H9 (cell line): ENCODE measurements at regions not wholly inside any gene's neighbourhood (a gene's known extent, or its start where the extent isn't known, plus 50 kb on each side); places are given as distances from the start of the nearest gene placed in this dataset.

ENCODE experiments used
- DNase-seq: peaks from one replicate; pipeline ENCODE4 v3.0.0-alpha.2; 2017
- H2AFZ ChIP-seq: one replicate; pipeline ENCODE4 v1.6.1; 2013; ENCODE audit warnings: mild to moderate bottlenecking, low read length, control low read depth, moderate library complexity
- H2AK5ac ChIP-seq: 2 replicates; pipeline ENCODE4 v1.6.1; 2013; ENCODE audit warnings: low read length, control low read depth, mixed read lengths; ENCODE audit not compliant: insufficient read length
- H2BK120ac ChIP-seq: one replicate; pipeline ENCODE4 v1.6.1; 2013; ENCODE audit warnings: low read depth, mild to moderate bottlenecking, low read length, control low read depth, inconsistent platforms; ENCODE audit not compliant: poor library complexity, severe bottlenecking
- H2BK12ac ChIP-seq: 2 replicates; pipeline ENCODE4 v1.6.1; 2013; ENCODE audit warnings: low read length, control low read depth, mixed read lengths, low read depth; ENCODE audit not compliant: insufficient read length
- H2BK15ac ChIP-seq: 2 replicates; pipeline ENCODE4 v1.6.1; 2013; ENCODE audit warnings: low read depth, low read length, control low read depth
- H2BK20ac ChIP-seq: one replicate; pipeline ENCODE4 v1.6.1; 2013; ENCODE audit warnings: low read depth, mild to moderate bottlenecking, low read length, control low read depth, inconsistent platforms; ENCODE audit not compliant: poor library complexity, severe bottlenecking
- H2BK5ac ChIP-seq: 2 replicates; pipeline ENCODE4 v1.6.1; 2013; ENCODE audit warnings: low read length, control low read depth, mixed read lengths; ENCODE audit not compliant: insufficient read length
- H3K14ac ChIP-seq: 2 replicates; pipeline ENCODE4 v1.6.1; 2013; ENCODE audit warnings: low read length, control low read depth; ENCODE audit not compliant: insufficient read depth
- H3K18ac ChIP-seq: 2 replicates; pipeline ENCODE4 v1.6.1; 2013; ENCODE audit warnings: low read depth, mild to moderate bottlenecking, mixed read lengths, low read length, control low read depth; ENCODE audit not compliant: insufficient read length
- H3K23ac ChIP-seq: 2 replicates; pipeline ENCODE4 v1.6.1; 2013; ENCODE audit warnings: low read length, control low read depth, mixed read lengths, low read depth; ENCODE audit not compliant: insufficient read length
- H3K23me2 ChIP-seq: 2 replicates; pipeline ENCODE4 v1.6.1; 2013; ENCODE audit warnings: low read depth, mild to moderate bottlenecking, mixed read lengths, low read length, control low read depth; ENCODE audit not compliant: insufficient read length, poor library complexity, severe bottlenecking
- H3K27ac ChIP-seq: 2 replicates; pipeline ENCODE4 v1.5.1; 2013; ENCODE audit warnings: low read length, control low read depth, mixed read lengths, low read depth; ENCODE audit not compliant: insufficient read length
- H3K27me3 ChIP-seq: 2 replicates; pipeline ENCODE4 v1.6.1; 2013; ENCODE audit warnings: low read length, control low read depth, inconsistent platforms; ENCODE audit not compliant: insufficient read depth
- H3K4ac ChIP-seq: 2 replicates; pipeline ENCODE4 v1.6.1; 2013; ENCODE audit warnings: low read depth, mild to moderate bottlenecking, control low read depth, inconsistent platforms, low read length, moderate library complexity
- H3K4me1 ChIP-seq: 2 replicates; pipeline ENCODE4 v1.6.1; 2013; ENCODE audit warnings: low read length, control low read depth, inconsistent platforms; ENCODE audit not compliant: insufficient read depth
- H3K4me2 ChIP-seq: 2 replicates; pipeline ENCODE4 v1.6.1; 2013; ENCODE audit warnings: low read length, control low read depth, mixed read lengths; ENCODE audit not compliant: insufficient read length, insufficient read depth
- H3K56ac ChIP-seq: 2 replicates; pipeline ENCODE4 v1.6.1; 2013; ENCODE audit warnings: low read depth, mild to moderate bottlenecking, mixed read lengths, low read length, control low read depth; ENCODE audit not compliant: insufficient read length
- H3K79me1 ChIP-seq: 2 replicates; pipeline ENCODE4 v1.6.1; 2013; ENCODE audit warnings: low read depth, mild to moderate bottlenecking, moderate library complexity, low read length, control low read depth, inconsistent platforms; ENCODE audit not compliant: insufficient read depth, poor library complexity, severe bottlenecking
- H3K79me2 ChIP-seq: 2 replicates; pipeline ENCODE4 v1.6.1; 2013; ENCODE audit warnings: low read length, control low read depth, inconsistent platforms; ENCODE audit not compliant: insufficient read depth
- H3K9ac ChIP-seq: 2 replicates; pipeline ENCODE4 v1.6.1; 2013; ENCODE audit warnings: low read length, control low read depth, mixed read lengths; ENCODE audit not compliant: insufficient read length; ENCODE audit errors: extremely low read depth
- H3K9me3 ChIP-seq: one replicate; pipeline ENCODE4 v1.6.1; 2013; ENCODE audit warnings: low read depth, low read length, inconsistent platforms; ENCODE audit not compliant: control insufficient read depth
- H3T11ph ChIP-seq: one replicate; pipeline ENCODE4 v1.6.1; 2013; ENCODE audit warnings: mild to moderate bottlenecking, low read length, control low read depth, inconsistent platforms
- H4K20me1 ChIP-seq: one replicate; pipeline ENCODE4 v1.6.1; 2013; ENCODE audit not compliant: control insufficient read depth, insufficient read length, insufficient read depth
- H4K5ac ChIP-seq: 2 replicates; pipeline ENCODE4 v1.6.1; 2013; ENCODE audit warnings: low read depth, mild to moderate bottlenecking, mixed read lengths, low read length, control low read depth; ENCODE audit not compliant: insufficient read length
- H4K8ac ChIP-seq: replicated peaks from 2 replicates; pipeline ENCODE4 v1.6.1; 2013; ENCODE audit warnings: low read length, control low read depth, mixed read lengths, low read depth; ENCODE audit not compliant: insufficient read length
- H4K91ac ChIP-seq: 2 replicates; pipeline ENCODE4 v1.6.1; 2013; ENCODE audit warnings: low read depth, mild to moderate bottlenecking, moderate library complexity, mixed read lengths, low read length, control low read depth; ENCODE audit not compliant: insufficient read length
- H3K27ac Mint-ChIP-seq, 3 experiments: 2 replicates in 2 of 3; 3 replicates in 1 of 3; pipeline ENCODE4 v1.8.0; 2020 to 2021; ENCODE audit warnings: mixed read lengths in 3 of 3, mild to moderate bottlenecking in 1 of 3, moderate library complexity in 1 of 3
- H3K27me3 Mint-ChIP-seq: 2 replicates; pipeline ENCODE4 v1.8.0; 2021; ENCODE audit warnings: low read depth, mild to moderate bottlenecking, moderate library complexity, mixed read lengths
- H3K36me3 Mint-ChIP-seq, 3 experiments: 2 replicates in 2 of 3; 3 replicates in 1 of 3; pipeline ENCODE4 v1.8.0; 2020 to 2021; ENCODE audit warnings: low read depth in 3 of 3, mixed read lengths in 3 of 3; ENCODE audit not compliant: insufficient read depth in 1 of 3
- H3K4me1 Mint-ChIP-seq, 2 experiments: 2 replicates each; pipeline ENCODE4 v1.8.0; 2020; ENCODE audit warnings: mixed read lengths in 2 of 2
- H3K4me3 Mint-ChIP-seq, 2 experiments: 2 replicates in 1 of 2; 3 replicates in 1 of 2; pipeline ENCODE4 v1.8.0; 2020 to 2021; ENCODE audit warnings: mild to moderate bottlenecking in 2 of 2, mixed read lengths in 2 of 2, moderate library complexity in 1 of 2
- H3K9me3 Mint-ChIP-seq, 2 experiments: 2 replicates in 1 of 2; 3 replicates in 1 of 2; pipeline ENCODE4 v1.8.0; 2020; ENCODE audit warnings: mild to moderate bottlenecking in 2 of 2, mixed read lengths in 2 of 2, moderate library complexity in 1 of 2
- CTCF ChIP-seq: fragments of 200-600 bp; sonication (generic); conservative IDR thresholded peaks from 3 replicates; pipeline ENCODE4 v1.8.0; 2021; ENCODE audit warnings: antibody characterized with exemption, mild to moderate bottlenecking
- WGBS: extraction: QIAGEN DNeasy Blood & Tissue Kit; methylation state at CpG from one replicate; pipeline ENCODE4 v1.1.7; 2013; ENCODE audit warnings: missing lambda C conversion rate, low lambda C conversion rate, mixed read lengths; ENCODE audit not compliant: insufficient read length; ENCODE audit errors: extremely low coverage; 5-methylcytosine and 5-hydroxymethylcytosine counted together

DNA sequence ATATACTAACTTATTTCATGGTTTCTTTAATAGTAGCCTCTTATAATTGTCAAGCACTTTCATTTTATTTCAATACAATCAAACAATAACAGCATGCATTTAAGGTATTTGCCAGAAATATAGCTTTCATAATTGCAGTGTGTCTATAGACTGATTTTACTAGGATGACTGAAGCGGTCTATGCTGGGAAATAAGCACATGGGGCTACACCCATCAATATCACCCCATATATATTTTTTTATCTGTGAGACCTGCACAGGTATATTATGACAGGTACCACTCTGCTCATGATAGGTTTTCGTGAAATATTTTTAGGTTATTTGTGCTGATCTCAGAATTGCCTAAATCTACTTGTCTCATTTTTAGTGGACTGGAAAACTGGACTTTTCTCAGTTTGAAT is 229.1 kb upstream of the PITX2 start:
- Histone ChIP-seq H4K5ac (no peak overlapping the region), H3K56ac (no peak overlapping the region), H3K9me3 (no peaks in the 10 kb centered on the region), H4K91ac (no peak overlapping the region), H4K20me1 (no peaks in the 10 kb centered on the region), H3K18ac (no peak overlapping the region), H4K8ac (no peak overlapping the region), H3K9ac (no peak overlapping the region), H2BK120ac (no peak overlapping the region), H3K79me1 (no peaks in the 10 kb centered on the region), H3K14ac (no peak overlapping the region), H3K79me2 (no peaks in the 10 kb centered on the region), H3K23me2 (no peaks in the 10 kb centered on the region), H2BK12ac (no peak overlapping the region), H3K27me3 (no peaks in the 10 kb centered on the region), H3K4me1 (no peaks in the 10 kb centered on the region), H3T11ph (no peak overlapping the region), H2AFZ (no peak overlapping the region), H3K23ac (no peak overlapping the region), H2BK15ac (no peak overlapping the region), H2AK5ac (no peak overlapping the region), H3K27ac (no peak overlapping the region), H3K4ac (no peak overlapping the region), H3K4me2 (no peak overlapping the region), H2BK20ac (no peak overlapping the region), H2BK5ac (no peak overlapping the region)
- Mint-ChIP-seq H3K36me3 (no peaks in the 10 kb centered on the region), H3K9me3 (no peaks in the 10 kb centered on the region), H3K27ac (no peak overlapping the region), H3K4me1 (peaks cover 0 to 6% of the 10 kb centered on the region in 2 experiments; a peak in 2 of 4 replicates), H3K27me3 (peaks cover 10% of the 10 kb centered on the region), H3K4me3 (no peak overlapping the region)
- DNase-seq, result no peak
- TF ChIP-seq CTCF, result no peak
- WGBS, result no CpG with 5 or more reads among the region's 2 CpGs
